Jurkat, Clone E6-1 (cell line): ENCODE measurements at regions not wholly inside any gene's neighbourhood (a gene's known extent, or its start where the extent isn't known, plus 50 kb on each side); places are given as distances from the start of the nearest gene placed in this dataset.
"Not testable (repeated sequence)": the region's sequence is repeated elsewhere in the genome, so short reads cannot be mapped to it uniquely, and the experiment has no call there.

Experiments used
- DNase-seq: peaks from one replicate; pipeline ENCODE4 v3.0.0-alpha.2; 2011; ENCODE audit warnings: low read depth, low spot score
- H3K4me3 ChIP-seq: 2 replicates; pipeline ENCODE4 v1.5.1; 2011; ENCODE audit warnings: mild to moderate bottlenecking, low read length, control low read depth, moderate library complexity

DNA sequence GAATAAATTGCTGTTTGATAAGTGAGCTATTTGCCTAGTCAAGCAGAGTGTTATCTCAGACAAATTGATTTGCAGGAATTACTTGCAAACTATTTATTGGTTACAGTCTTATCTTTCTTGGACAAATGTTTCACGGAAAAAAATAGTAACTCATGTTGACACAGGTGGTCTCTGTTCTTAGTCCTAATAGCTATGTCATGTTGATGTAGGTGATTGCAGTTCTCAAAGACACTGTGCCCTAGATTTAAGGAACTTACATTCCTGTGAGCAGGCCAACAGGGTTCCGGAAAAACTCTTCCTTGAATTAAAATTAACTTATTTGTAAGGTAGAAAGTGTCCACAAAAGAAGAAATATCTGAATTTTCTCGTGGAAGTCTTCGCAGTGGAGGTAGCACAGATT is 109.6 kb upstream of the SLCO6A1 start:
- H3K4me3 ChIP-seq, result no peak overlapping the region
- DNase-seq, result no peak

DNA sequence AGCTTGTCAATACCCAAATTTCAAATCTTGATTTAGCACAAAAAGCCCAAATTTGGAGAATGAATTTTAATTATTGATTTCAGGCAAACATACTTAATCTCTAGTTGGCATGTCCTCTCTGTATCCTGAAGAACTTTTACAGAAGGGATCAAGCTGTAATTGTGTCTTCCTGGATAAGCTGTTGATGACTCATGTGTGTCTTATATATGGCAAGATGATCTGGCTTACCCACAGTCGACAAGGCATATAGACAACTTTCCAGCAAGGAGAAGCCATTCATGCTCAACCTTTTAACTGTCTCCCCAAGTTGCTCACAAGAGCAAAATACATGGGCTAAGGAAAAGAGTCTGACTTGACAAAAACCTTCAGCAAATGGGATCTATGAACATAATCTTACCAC is 112.5 kb upstream of the SLCO6A1 start:
- no peak for DNase-seq
- no peak overlapping the region for H3K4me3 ChIP-seq

DNA sequence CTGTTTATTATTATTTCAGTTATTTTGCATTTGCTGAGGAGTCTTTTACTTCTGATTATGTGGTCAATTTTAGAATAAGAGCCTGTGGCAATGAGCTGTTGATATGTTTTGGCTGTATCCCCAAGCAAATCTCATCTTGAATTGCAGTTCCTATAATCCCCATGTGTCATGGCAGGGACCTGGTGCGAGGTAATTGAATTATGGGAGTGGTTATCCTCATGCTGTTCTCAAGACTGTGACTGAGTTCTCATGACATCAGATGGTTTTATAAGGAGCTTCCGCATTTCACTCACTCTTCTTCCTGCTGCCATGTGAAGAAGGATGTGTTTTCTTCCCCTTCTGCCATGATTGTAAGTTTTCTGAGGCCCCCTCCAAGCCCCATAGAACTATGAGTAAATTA is 114.9 kb upstream of the SLCO6A1 start:
- no peak overlapping the region for H3K4me3 ChIP-seq
- DNase-seq, result no peak

DNA sequence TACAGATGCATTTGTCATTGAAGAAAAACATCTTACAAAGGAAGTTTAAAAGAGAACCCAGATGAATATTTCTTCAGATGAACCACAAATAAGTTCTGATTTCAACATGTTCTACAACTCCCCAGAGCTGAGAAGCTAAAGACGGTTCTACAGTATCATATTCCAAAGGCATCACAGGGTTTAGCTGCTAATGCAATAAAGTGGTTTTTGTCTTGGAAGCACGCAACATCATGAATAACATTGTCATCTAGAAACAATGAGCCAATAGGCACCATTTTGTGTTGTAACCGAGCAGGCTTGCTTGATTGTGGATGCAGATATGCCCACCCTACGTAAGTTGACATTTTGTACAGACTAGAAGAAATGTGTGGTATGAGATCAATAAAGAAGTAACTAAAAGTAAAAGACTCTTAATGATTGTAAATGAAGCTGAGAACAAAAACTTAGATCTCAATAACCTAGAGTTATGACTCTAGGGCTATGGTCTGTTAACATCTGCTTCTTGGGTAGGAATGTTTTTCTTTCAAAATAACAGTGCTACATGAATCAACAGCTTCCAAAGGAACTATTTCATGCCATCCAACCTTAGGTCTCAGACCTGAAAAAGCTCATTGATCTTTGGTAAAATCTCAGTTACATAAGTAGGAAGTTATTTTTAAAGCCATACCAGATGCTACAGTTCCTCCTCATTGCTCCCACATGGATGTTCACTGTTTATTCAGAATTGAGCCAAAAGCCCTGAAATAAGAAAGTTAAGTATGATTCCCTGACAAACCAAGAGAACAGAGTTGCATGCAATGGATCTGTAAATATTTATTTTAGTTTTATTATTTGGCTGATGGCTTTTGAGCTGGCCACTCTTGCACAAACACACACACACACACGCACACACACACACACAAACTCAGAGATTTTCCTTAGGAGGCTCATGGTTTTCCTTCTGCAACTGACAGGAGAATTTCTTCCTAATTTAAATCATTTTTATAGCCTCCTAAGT is 118.7 kb upstream of the SLCO6A1 start:
- H3K4me3 ChIP-seq, result no peak overlapping the region

DNA sequence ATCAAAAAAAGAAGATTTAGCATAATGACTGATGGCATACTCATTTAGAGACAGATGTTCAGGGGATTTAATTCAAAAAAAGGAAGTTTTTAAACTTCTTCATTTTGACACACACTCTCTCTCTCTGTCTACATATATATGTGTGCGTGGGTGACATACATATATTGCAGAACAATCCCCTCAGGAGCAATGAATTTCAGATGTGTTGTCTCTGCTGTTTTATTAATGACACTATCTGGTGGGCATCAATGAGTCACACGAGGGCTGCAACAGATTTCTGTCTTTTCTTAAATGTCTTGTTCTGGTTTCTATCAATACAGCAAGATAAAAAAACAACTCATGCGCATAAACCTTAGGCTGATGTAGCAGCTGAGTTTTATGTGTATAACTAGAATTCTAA is 123.5 kb upstream of the SLCO6A1 start:
- no peak overlapping the region for H3K4me3 ChIP-seq
- DNase-seq, result no peak

More for the DNA sequence above, 118.7 kb upstream of the SLCO6A1 start:
- DNase-seq, result no peak

DNA sequence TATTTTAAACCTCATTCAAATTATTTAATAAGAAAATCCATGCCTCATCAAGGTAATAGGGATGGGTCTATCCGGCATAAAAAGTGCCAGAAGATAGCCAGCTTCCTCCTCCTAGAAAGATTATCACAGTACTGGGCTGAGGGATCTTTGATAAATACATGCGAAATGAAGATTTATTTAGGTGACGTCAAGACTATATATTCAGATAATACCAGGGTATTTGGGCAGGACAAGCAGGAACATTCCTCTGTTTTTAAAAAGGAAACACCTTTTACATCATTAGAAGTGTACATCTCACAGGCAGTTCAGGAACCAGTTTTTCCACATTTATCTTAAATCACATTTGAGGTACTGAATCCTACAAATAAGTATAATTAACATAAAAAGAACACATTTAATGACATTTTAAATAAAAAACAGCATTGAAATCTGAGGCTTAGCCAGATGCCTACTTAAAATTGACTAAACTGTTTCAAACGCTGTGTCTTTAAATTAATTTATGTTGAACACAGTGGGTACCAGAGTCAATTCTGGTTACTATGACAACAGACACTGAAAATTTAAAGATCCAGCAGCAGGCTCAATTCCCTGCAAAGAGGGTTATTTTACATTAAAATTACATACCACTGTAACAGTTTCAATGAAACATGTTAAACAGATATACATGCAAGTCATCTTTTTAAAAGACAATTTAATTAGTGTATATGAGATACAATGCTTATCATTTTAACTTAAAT is 124.7 kb upstream of the SLCO6A1 start:
- no peak for DNase-seq

DNA sequence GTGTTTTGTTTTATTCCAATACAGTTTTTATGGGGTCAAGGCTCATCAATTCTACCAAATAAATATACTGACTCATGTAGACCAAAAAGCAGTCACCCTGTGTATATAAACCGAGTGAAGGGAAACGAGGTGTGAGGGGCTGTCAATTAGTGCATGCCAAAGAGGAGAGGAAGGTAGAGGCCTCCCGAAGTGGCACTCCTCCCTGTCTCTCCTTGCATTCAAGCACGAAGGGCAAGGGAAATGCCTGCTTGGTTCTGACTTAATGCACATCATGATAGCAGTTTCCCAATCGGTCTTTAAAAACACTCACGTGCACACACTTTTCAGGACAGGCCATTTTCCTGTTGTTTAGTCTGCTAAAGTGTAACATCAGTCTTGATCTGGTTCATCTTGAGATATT is 125.6 kb upstream of the SLCO6A1 start:
- DNase-seq, result no peak
- no peak overlapping the region for H3K4me3 ChIP-seq

More for the DNA sequence above, 124.7 kb upstream of the SLCO6A1 start:
- no peak overlapping the region for H3K4me3 ChIP-seq

DNA sequence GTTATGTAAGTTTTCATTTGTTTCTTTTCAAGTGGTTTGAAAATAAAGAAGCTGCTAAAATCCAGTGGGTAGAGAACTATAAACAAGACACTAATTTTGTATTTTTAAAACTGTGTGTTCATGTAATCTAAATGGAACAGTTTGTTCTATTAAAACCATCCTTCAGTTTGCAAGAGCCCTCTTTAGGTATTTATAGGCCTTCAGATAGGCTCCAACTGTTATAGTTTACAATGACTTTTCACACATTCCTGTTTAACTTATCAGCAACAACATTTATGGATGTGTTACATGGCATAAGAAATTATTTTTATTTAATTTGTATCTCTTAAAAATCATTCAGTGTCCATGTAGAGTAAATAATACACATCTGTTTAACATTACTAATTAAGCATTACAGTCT is 126.7 kb upstream of the SLCO6A1 start:
- H3K4me3 ChIP-seq, result no peak overlapping the region
- no peak for DNase-seq

DNA sequence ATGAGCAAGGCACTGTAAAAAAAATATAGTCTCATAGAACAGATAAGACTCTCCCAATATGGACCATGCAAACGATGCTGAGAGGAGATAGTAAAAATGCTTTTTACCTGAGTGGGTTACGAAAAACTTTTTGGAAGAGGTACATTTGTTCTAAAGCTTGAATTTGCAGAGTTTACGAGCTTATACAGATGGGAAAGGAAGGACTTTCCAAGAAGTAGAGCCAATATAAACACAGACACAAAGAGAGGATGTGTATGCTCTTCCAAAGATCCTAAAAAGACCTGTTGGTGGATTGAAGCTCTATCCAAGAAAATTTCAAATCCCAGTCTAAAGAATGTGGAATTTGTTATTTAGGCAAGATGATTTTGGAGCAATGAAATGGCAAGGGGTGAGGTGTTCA is 127.1 kb upstream of the SLCO6A1 start:
- no peak for DNase-seq

DNA sequence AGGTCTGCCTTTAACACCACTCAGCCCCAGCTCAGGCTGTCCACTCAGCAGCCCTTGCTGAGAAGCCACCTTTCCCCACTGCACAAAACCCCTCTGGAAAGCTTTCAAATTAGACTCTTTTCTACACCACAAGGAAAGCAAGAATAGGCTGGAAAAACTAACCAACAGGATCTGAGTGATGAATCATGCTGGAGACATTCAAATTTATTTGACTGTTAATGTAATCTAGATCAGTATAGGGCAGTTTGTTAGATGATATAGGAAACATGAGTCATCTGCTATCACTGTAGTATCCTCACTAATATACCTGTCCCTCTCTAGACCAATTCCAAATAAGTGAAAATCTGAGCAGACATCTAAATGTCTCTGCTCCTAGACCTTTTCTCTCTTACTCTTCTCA is 127.8 kb upstream of the PAM start:
- DNase-seq, result no peak

More for the DNA sequence above, 127.1 kb upstream of the SLCO6A1 start:
- no peak overlapping the region for H3K4me3 ChIP-seq

DNA sequence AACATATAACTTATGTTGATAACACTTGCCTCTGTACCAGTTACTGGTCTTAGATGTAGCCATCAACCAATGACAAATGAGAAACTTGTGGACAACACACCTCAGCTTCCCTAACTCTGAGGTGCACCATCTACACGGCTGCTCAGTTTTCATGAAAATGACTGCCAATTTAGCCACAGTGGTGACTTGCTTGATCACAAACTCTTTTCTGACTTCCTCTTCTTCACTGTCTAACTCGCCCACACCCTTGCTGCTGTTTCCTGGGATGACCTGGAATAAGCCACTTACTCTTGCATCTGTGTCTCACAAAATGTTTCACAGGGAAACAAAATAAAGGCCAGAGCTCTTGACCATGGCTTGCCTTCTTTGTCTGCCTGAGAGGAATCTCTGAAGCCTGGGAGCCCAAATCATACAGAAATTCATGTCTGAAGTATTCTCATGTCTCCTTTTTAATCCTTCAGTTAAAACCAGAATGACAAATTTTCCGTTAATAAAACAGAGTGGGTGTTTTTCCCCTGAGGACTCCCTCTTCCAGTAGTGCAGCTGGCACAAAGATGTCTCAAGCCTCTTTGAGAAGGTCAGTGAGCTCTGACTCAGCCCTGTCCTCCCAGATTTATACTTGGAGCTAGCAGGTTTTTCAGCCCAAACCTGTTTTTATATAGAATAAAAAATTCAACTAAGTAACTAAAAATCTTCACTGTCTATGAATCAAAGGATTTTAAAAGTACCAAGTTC is 126.5 kb upstream of the PAM start:
- H3K4me3 ChIP-seq, result no peak overlapping the region
- no peak for DNase-seq

More for the DNA sequence above, 127.8 kb upstream of the PAM start:
- no peak overlapping the region for H3K4me3 ChIP-seq

DNA sequence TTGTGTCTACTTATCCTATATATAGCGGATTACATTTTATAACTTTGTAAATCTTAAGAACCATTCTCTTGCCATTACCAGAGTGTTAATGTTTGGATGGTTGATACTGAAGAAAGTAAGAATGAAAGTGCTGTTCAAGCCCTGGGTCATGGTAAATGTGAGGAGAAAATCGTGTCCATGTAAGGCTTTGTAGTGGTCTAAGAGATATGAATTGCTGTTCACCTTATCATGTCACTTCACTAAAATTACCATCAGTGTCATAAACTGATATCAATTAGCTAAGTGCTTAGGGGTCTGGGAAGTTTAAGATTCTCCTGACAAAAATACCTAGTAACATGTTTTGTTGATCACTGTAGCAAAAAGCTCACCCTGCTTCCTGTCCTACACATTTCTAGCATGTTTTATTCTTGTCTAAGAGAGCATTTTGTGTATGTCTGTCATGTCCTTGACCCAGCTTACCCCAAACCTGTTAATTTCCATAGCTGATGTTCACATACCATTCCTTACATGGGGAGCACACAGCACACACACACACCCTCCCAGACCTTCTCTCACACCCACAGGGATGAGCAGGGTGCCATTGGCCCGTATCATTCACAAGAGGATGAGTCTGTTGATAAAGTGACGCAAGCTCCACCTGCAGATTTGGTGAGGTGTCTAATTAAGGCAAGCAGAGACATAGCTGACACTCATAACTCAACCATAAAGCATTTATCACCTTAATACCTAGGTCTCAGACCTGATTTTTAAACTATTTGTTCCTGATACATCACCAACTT is 125.1 kb upstream of the PAM start:
- H3K4me3 ChIP-seq, result no peak overlapping the region
- DNase-seq, result no peak

DNA sequence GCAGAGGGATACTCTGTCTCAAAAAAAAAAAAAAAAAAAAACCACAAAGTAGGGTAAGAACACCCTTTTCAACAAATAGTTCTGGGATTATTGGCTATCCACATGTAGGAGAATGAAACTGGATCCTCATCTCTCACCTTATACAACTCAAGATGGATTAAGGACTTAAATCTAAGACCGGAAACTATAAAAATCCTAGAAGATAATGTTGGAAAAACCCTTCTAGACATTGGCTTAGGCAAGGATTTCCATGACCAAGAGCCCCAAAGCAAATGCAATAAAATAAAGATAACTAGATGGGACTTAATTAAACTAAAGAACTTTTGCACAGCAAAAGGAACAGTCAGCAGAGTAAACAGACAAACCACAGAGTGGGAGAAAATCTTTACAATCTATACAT is 119.7 kb upstream of the PAM start:
- not testable (repeated sequence) for DNase-seq, H3K4me3 ChIP-seq

DNA sequence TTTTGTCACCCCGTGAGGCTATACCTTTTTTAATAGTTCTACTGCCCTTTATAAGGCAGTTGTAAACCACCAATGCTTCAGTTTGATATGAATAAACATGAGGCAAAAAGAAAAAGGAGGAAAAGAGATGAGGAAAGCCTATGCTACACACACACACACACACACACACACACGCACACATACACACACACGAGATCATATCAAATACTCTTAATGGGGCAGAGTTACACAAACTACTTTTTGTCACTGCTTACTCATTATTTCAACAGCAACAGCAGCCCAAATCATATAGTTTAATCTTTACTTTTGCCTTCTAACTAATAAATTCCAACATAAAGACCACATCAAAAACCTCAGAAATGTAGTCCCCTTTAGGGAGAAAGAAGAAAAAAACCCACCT is 116.8 kb upstream of the PAM start:
- DNase-seq, result no peak
- H3K4me3 ChIP-seq, result no peak overlapping the region

DNA sequence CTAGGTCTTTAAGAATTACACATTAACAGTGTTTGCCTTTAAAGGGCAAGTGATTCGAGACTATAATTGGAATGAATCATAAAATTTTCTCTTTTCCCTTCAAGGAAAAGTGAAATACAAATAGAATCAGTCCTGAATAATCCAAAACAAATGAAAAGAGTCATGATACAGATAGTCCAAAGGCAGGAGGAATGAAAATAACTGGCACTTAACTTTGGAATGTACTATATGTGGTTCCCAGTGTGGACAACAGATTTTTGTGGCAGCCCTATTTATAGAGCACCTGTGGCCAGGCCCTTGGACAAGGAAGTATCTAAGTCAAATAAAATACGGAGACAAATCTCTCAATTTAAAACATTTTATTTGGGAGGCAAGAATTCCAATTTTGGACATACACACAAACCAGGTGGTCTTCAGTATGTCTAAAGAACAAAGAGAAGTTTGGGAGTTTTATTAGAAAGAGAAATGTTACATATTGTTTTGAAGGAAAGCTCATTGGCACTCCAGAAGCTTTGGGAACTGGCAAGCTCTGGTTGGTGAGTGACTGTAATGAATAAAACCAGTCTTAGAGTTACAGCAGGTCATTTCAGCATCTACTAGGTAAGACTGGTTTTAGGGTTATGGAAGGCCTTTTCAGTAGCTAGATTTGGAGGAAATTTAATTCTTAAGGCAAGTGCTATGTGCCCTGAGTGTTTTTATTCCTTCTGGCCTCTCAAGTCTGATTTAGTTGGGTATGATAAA is 116.0 kb upstream of the PAM start:
- no peak for DNase-seq
- no peak overlapping the region for H3K4me3 ChIP-seq

DNA sequence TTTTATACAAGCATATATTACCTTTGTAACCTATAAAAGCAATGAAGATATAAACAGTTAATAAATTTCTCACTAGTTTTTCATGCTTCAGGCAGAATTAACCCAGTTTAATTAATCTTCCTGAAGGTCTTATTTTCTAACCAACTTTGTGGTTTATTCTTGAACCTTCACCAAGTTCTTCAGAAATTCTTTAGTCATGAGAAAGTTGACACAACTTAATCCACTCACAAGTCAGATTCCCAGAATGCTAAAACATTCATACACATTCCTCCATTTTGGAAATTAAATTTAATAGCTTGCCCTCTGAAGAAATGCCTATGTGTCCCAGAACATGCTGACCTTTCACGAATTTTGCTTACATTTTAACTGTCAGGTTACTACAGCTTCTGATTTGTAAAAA is 105.4 kb upstream of the PAM start:
- no peak for DNase-seq
- H3K4me3 ChIP-seq, result no peak overlapping the region

DNA sequence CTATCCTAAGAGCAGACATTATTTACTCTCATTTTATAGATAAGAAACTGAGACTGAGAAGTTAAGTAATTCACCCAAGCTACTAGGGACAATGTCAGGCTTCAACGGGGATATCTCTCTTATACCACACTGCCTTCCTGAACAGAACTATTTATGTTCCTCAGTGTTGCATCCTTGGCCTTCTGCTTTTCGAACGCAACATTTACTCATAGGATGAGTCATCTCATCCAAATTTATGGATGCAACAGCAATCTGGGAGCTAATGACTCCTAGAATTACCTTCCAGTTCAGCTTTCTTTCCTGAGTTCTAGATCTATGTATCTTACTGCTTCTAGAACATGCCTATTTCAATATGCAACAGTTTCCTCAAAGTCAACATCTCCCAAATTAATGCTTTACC is 103.6 kb upstream of the PAM start:
- DNase-seq, result no peak
- H3K4me3 ChIP-seq, result no peak overlapping the region
